Ishikawa (cell line): ENCODE measurements at regions not wholly inside any gene's neighbourhood (a gene's known extent, or its start where the extent isn't known, plus 50 kb on each side); places are given as distances from the start of the nearest gene placed in this dataset.

Source experiments
- CEBPB ChIP-seq: IDR thresholded peaks from 2 replicates; pipeline ENCODE4 v1.6.1; 2012
- EP300 ChIP-seq: IDR thresholded peaks from 2 replicates; pipeline ENCODE4 v1.6.1; 2012; ENCODE audit warnings: borderline replicate concordance
- MAX ChIP-seq: IDR thresholded peaks from 2 replicates; pipeline ENCODE4 v1.6.1; 2012
- RAD21 ChIP-seq: IDR thresholded peaks from 2 replicates; pipeline ENCODE4 v1.6.1; 2012; ENCODE audit warnings: low read depth
- TAF1 ChIP-seq: IDR thresholded peaks from 2 replicates; pipeline ENCODE4 v1.6.1; 2012; ENCODE audit warnings: low read depth, mild to moderate bottlenecking
- TCF12 ChIP-seq: IDR thresholded peaks from 2 replicates; pipeline ENCODE4 v1.6.1; 2012; ENCODE audit warnings: low read depth
- YY1 ChIP-seq: IDR thresholded peaks from 2 replicates; pipeline ENCODE4 v1.6.1; 2012; ENCODE audit warnings: low read depth
- TF ChIP-seq, protein P1 (sequence below): IDR thresholded peaks from 2 replicates; pipeline ENCODE4 v1.6.1; 2012
- TF ChIP-seq, protein P2 (sequence below): IDR thresholded peaks from 2 replicates; pipeline ENCODE4 v1.6.1; 2012; ENCODE audit warnings: low read depth, mild to moderate bottlenecking

DNA sequence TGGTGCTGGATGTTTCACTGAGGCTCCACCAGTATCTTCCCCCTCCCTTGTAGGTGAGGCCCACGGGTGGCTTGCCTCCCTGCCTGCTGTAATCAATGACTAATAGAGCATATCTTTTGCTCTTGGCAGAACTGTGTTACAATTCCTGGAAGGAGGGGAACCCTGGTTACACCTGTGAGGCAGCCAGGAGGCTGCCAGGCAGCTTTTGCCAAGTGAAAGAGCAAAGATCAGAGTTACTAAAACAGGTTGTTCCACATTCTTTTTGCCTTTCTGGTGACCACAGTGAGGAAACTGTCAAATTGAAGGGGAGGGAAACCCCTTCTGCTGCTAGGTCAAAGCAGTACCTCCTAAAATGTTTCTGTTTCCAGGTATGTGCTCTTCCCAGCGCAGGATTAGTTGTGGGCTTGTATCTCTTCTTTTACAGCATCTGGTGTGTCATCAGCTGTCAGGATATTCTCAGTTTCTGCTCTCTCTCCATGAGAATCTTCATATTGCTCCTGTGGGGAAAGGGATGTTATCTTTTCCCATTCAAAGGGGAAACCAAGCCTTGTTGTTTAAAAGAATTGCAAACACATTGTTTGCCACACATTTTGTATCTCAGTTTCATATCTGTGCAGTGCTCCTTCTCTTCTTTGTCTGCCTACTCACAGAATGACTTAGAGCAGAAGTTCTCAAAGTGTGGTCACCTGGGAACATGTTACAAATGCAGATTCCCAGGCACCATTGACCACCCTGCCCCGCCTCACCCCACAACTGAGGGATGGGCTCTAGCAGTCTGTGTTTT, 137.4 kb upstream of the UMPS start:
- TF ChIP-seq EP300 (peak; percentile 86), RAD21 (peak; percentile 33; the same call in 1 of the 2 replicates), TAF1 (no peak), MAX (peak; percentile 65), YY1 (peak; percentile 61; the same call in 1 of the 2 replicates), CEBPB (peak; percentile 63; the same call in 1 of the 2 replicates), TCF12 (peak; percentile 96)
- TF ChIP-seq, protein P1, sequence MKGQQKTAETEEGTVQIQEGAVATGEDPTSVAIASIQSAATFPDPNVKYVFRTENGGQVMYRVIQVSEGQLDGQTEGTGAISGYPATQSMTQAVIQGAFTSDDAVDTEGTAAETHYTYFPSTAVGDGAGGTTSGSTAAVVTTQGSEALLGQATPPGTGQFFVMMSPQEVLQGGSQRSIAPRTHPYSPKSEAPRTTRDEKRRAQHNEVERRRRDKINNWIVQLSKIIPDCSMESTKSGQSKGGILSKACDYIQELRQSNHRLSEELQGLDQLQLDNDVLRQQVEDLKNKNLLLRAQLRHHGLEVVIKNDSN: peak; percentile 43; the same call in 1 of the 2 replicates
- TF ChIP-seq, protein P2, sequence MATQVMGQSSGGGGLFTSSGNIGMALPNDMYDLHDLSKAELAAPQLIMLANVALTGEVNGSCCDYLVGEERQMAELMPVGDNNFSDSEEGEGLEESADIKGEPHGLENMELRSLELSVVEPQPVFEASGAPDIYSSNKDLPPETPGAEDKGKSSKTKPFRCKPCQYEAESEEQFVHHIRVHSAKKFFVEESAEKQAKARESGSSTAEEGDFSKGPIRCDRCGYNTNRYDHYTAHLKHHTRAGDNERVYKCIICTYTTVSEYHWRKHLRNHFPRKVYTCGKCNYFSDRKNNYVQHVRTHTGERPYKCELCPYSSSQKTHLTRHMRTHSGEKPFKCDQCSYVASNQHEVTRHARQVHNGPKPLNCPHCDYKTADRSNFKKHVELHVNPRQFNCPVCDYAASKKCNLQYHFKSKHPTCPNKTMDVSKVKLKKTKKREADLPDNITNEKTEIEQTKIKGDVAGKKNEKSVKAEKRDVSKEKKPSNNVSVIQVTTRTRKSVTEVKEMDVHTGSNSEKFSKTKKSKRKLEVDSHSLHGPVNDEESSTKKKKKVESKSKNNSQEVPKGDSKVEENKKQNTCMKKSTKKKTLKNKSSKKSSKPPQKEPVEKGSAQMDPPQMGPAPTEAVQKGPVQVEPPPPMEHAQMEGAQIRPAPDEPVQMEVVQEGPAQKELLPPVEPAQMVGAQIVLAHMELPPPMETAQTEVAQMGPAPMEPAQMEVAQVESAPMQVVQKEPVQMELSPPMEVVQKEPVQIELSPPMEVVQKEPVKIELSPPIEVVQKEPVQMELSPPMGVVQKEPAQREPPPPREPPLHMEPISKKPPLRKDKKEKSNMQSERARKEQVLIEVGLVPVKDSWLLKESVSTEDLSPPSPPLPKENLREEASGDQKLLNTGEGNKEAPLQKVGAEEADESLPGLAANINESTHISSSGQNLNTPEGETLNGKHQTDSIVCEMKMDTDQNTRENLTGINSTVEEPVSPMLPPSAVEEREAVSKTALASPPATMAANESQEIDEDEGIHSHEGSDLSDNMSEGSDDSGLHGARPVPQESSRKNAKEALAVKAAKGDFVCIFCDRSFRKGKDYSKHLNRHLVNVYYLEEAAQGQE: no peak
